ENCODE measurements at regions not wholly inside any gene's neighbourhood (a gene's known extent, or its start where the extent isn't known, plus 50 kb on each side); places are given as distances from the start of the nearest gene placed in this dataset.

DNA sequence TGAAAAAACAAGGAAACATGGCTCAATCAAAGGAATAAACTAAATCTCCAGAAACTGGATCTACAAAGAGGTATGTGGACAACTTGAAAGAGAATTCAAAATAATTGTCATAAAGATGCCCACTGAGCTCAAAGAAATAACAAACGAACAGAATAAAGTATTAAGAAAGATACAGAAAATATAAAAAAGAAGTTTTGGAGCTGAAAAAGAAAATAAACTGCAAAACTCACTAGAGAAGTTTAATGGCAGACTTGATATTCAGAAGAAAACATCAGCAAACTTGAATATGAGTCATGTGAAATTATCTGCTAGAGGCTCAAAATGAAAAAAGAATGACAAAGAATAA is 208.1 kb upstream of the SAMSN1 start:
- TF ChIP-seq, protein P1, sequence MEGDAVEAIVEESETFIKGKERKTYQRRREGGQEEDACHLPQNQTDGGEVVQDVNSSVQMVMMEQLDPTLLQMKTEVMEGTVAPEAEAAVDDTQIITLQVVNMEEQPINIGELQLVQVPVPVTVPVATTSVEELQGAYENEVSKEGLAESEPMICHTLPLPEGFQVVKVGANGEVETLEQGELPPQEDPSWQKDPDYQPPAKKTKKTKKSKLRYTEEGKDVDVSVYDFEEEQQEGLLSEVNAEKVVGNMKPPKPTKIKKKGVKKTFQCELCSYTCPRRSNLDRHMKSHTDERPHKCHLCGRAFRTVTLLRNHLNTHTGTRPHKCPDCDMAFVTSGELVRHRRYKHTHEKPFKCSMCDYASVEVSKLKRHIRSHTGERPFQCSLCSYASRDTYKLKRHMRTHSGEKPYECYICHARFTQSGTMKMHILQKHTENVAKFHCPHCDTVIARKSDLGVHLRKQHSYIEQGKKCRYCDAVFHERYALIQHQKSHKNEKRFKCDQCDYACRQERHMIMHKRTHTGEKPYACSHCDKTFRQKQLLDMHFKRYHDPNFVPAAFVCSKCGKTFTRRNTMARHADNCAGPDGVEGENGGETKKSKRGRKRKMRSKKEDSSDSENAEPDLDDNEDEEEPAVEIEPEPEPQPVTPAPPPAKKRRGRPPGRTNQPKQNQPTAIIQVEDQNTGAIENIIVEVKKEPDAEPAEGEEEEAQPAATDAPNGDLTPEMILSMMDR (tag by site-specific recombination; IDR thresholded peaks at IDR 0.05) = no peak
- TF ChIP-seq KLF9 (tag by site-specific recombination; IDR thresholded peaks at IDR 0.05; ENCODE audit: low read depth) = no peak
- TF ChIP-seq, protein P2, sequence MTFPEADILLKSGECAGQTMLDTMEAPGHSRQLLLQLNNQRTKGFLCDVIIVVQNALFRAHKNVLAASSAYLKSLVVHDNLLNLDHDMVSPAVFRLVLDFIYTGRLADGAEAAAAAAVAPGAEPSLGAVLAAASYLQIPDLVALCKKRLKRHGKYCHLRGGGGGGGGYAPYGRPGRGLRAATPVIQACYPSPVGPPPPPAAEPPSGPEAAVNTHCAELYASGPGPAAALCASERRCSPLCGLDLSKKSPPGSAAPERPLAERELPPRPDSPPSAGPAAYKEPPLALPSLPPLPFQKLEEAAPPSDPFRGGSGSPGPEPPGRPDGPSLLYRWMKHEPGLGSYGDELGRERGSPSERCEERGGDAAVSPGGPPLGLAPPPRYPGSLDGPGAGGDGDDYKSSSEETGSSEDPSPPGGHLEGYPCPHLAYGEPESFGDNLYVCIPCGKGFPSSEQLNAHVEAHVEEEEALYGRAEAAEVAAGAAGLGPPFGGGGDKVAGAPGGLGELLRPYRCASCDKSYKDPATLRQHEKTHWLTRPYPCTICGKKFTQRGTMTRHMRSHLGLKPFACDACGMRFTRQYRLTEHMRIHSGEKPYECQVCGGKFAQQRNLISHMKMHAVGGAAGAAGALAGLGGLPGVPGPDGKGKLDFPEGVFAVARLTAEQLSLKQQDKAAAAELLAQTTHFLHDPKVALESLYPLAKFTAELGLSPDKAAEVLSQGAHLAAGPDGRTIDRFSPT (tag by site-specific recombination; IDR thresholded peaks at IDR 0.05) = no peak
